Ishikawa (cell line): ENCODE measurements at regions not wholly inside any gene's neighbourhood (a gene's known extent, or its start where the extent isn't known, plus 50 kb on each side); places are given as distances from the start of the nearest gene placed in this dataset.

Experiments
- RAD21 ChIP-seq: IDR thresholded peaks from 2 replicates; pipeline ENCODE4 v1.6.1; 2012; ENCODE audit warnings: low read depth
- TAF1 ChIP-seq: IDR thresholded peaks from 2 replicates; pipeline ENCODE4 v1.6.1; 2012; ENCODE audit warnings: low read depth, mild to moderate bottlenecking
- YY1 ChIP-seq: IDR thresholded peaks from 2 replicates; pipeline ENCODE4 v1.6.1; 2012; ENCODE audit warnings: low read depth
- TF ChIP-seq, protein P1 (sequence below): IDR thresholded peaks from 2 replicates; pipeline ENCODE4 v1.6.1; 2012

GRCh38 chr6:115120391-115120790 is 777.6 kb upstream of the HS3ST5 start:
- TF ChIP-seq, protein P1, sequence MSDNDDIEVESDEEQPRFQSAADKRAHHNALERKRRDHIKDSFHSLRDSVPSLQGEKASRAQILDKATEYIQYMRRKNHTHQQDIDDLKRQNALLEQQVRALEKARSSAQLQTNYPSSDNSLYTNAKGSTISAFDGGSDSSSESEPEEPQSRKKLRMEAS: no peak
- TF ChIP-seq YY1 (no peak), TAF1 (no peak), RAD21 (no peak)
